K562 (cell line): ENCODE measurements at regions not wholly inside any gene's neighbourhood (a gene's known extent, or its start where the extent isn't known, plus 50 kb on each side); places are given as distances from the start of the nearest gene placed in this dataset.

Experiments
- EP300 ChIP-seq: IDR thresholded peaks from 2 replicates; pipeline ENCODE4 v1.6.1; 2012; ENCODE audit warnings: low read length, improper control_type of control experiment
- POLR2B ChIP-seq: fragments of 450-650 bp; IDR thresholded peaks from 2 replicates; pipeline ENCODE4 v1.6.1; 2018; ENCODE audit warnings: low read depth; ENCODE audit not compliant: partially characterized antibody
- TF ChIP-seq, protein P1 (sequence below), 3 experiments: IDR thresholded peaks in 2 of 3; conservative IDR thresholded peaks in 1 of 3; 2 replicates each; pipeline ENCODE4 v1.5.1; 2011 to 2012; ENCODE audit warnings: low read length in 3 of 3, mild to moderate bottlenecking in 3 of 3, control low read depth in 2 of 3, improper control_type of control experiment in 1 of 3, inconsistent platforms in 1 of 3, low read depth in 1 of 3, mixed read lengths in 1 of 3, moderate library complexity in 1 of 3; ENCODE audit not compliant: insufficient read depth in 2 of 3

DNA sequence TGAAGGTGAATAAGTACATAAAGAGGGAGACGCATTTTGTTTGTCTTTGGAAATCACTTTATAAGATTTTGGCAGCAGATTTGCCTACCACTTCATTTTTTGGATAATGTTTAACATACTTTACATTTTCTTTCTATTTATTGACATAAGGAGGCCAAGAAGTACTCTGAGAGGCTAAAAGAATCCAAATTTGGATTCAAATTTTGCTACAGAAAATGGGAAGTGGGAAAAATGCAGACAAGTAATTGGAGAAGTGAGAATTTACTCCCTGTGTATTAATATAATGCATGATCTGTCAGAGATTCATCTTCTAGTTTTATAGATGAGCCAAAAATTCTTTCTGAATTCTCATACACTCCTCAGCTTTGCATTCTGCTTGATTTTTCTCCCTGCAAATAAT is 411.2 kb upstream of the CTNND2 start:
- TF ChIP-seq, protein P1, sequence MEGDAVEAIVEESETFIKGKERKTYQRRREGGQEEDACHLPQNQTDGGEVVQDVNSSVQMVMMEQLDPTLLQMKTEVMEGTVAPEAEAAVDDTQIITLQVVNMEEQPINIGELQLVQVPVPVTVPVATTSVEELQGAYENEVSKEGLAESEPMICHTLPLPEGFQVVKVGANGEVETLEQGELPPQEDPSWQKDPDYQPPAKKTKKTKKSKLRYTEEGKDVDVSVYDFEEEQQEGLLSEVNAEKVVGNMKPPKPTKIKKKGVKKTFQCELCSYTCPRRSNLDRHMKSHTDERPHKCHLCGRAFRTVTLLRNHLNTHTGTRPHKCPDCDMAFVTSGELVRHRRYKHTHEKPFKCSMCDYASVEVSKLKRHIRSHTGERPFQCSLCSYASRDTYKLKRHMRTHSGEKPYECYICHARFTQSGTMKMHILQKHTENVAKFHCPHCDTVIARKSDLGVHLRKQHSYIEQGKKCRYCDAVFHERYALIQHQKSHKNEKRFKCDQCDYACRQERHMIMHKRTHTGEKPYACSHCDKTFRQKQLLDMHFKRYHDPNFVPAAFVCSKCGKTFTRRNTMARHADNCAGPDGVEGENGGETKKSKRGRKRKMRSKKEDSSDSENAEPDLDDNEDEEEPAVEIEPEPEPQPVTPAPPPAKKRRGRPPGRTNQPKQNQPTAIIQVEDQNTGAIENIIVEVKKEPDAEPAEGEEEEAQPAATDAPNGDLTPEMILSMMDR (IDR thresholded peaks at IDR 0.05 in 2 of 3, conservative IDR thresholded peaks at IDR 0.05 in 1 of 3; ENCODE audit: insufficient read depth in 2 of 3, low read depth in 1 of 3, low read length in 3 of 3), result no peak
- no peak for TF ChIP-seq POLR2B
- TF ChIP-seq EP300, result no peak
